GM19328 (cell line): ENCODE measurements at regions not wholly inside any gene's neighbourhood (a gene's known extent, or its start where the extent isn't known, plus 50 kb on each side); places are given as distances from the start of the nearest gene placed in this dataset.

Experiments
- ATAC-seq: cut with Tn5 transposase; IDR thresholded peaks from one replicate; pipeline ENCODE4 v1.9.1; 2021; ENCODE audit warnings: mild to moderate bottlenecking, moderate library complexity; ENCODE audit not compliant: unreplicated experiment

DNA sequence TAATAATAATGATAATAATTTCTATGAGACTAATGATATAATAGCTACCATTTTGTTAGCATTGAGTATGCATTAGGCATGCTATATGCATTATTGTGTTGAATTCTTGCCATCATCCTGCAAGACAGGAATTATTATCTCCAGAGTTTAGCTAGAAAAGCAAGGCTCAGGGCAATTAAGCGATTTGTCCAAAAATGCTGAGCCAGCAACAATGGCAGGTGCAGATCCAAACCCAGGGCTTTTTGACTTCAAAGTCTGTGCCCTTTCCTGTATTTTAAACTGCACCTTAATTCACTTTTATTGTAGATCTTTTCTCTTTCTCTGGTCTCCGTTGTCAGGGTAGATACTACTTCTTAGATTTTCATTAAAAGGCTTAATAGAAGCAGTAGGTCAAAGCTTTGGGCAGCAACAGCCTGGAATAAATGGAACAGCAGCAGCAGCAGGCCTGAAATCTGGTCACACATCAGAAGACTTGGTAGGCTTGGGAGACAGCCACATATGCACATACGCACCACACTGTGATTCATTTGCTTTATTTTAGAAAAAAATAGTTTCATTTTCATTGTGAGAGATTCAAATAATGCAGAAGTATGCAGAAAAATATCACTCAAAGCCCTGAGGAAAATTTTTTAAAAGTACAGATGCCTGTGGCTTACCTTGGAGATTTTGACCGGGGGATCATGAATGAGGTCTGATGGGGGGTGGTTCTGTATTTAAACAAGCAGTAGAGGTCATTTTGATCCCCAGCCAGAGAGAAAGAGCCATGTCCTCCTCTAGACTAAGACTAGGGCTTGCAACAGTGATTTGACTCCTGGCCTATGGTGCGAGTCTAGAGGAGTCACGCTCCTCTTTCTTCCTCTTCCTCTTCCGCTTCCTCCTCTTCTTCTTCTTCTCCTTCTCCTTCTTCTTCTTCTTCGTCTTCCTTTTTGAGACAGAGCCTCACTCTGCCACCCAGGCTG lies 455.7 kb downstream of the TSN start:
- no peak for ATAC-seq

DNA sequence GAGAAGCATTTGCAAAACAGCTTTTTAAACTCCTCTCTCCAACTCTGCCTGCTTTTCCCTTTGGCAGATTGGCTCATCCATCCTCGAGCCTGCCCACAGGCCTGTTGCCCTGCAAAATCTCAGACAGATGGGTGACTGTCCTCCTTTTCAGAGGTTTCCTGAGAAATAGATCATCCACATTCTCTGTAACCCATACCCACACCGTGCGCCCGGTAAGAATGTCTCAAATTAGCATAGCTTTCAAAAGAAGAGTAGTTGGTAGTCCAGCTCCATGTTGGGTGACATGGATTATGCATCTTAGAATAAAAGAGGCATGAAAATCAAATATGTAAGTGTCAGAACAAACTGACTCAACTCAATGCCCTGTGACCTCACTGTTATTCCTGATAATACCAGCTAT lies 457.9 kb downstream of the TSN start:
- ATAC-seq = no peak

GRCh38 chr2:122216071-122216470 lies 460.6 kb downstream of the TSN start:
- no peak for ATAC-seq

DNA sequence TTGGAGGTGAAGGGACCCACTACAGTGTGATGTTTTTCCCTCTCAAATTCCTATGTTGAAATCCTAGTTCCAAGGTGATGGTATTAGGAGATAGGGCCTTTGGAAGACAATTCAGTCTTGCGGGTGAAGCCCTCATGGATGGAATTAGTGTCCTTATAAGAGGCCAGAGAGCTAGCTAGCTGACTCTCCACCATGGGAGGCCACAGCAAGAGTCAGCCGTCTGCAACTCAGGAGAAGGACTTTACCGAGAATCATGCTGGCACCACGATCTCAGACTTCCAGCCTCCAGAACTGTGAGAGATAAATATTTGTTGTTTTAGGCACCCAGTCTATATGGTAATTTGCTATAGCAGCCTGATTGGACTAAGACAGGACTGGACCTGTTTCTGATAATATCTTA lies 461.4 kb downstream of the TSN start:
- no peak for ATAC-seq

DNA sequence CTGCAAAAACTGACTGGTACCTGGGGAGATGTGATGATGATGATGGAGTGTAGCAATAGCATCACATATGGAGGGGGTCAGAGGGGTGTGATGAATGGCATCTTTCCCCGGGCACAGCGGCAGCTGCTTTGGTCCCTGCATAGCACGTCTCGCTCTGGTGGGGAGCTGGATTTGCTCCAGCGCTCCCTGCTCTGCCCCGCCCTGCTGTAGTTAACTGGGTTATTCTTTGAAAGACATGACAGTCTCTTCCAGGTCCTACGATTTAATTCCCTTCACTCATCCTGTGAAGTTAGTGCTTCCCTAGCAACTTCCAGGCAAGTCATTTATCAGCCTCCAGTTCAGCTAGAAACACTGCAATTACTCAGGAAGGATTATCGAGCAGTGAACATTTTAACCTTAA lies 463.1 kb downstream of the TSN start:
- no peak for ATAC-seq

DNA sequence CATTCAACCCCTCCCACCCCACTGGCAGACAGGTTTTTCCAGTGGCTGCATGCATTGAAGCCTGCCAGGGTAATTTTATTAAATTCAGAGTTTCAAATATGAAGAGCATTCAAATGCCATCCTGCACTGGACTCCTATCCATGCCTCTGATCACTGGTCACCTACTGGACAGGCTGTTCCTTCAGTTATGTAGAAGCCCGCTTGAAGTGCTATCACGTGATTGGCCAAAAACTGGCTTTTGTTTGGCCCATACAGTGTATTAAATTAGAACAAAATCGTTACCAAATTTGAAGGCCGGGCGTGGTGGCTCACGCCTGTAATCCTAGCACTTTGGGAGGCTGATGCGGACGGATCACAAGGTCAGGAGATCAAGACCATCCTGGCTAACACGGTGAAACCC lies 464.1 kb downstream of the TSN start:
- no peak for ATAC-seq

DNA sequence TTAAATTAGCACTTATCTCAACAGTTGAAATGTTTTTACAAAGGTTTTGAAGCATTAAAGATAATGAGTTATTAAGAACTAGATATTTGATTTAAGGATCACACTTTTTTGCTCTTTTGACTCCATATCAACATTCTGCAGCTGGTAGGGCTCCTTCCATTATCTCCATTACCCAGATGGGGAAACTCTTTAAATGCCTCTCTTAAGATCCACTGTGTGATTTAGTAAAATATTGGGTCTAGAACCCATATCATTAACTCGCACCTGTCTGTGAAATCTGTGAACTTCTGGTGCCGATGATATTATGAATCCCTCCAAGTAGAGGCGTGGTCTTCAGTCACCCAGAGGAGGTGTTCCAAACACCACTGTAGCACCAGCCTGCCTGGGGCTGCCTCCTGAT lies 466.2 kb downstream of the TSN start:
- no peak for ATAC-seq

DNA sequence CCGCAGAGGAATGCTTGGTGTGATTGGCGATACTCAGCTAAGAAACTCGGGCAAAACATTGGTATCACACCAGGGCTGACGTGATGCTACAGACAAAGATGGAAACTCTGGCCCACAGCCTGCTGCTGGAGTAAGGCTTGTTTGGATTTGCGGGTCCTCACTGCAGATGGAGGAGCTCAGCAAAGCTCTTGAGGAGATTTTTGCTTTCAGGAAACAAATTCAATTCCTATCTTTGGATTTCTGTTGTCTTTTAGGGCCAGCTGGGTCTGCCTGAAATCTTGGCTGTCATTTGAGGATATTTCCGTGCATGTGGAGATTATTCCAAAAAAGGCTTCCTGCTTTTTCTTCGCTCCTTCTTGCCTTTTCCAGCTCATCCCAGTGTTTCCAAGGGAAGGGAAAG lies 475.8 kb downstream of the TSN start:
- no peak for ATAC-seq

GRCh38 chr2:122233372-122233771 lies 477.9 kb downstream of the TSN start:
- no peak for ATAC-seq

DNA sequence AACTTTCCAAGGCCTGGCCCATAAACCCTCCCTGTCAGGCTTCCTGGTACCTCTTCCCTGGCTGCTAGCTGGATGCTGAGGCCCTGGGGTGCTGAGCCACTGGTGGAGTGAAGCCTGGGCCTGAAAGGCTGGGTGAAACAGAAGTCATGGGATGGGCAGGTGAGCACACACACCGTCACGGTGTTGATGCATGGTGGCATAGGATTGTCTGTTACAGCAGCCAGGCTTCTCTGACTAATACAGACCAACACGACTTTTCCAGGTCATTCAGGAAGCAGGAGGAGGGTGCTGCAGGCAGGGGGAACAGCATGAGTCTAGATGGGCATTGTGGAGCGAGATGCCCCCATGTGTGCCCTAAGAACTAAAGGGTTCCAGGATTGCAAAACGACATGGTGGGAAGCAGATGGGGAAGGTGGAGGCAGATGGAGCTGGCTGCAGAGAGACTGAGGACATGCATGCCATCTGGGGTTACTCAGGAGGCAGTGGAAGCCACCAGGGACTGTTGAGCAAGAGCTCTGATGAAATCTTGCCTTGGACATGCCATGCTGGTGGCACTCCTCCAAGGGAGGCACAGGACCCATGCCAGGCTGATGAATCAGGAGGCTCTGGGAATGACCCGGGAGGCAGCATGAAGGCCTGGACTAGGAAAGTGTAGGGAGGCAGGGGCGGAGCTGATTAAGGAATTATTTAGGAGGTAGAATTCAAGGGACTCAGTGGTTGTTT lies 480.9 kb downstream of the TSN start:
- no peak for ATAC-seq

DNA sequence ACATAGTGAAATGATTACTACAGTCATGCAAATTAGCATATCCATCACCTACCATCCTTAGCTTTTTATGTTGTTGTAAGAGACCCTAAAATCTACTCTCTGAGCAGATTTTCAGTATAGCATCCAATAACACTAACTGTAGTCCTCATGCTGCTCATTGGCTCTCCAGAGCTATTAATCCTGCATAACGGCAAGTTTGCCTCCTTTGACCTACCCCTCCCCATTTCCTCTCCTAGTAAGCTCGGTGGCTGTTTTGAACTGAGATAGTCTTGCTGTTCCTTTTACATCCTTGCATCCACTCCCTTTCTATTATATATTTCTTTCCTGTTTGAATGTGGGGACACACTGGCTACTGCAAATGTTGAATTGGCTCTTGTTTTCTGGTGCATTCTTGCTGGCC lies 481.5 kb downstream of the TSN start:
- ATAC-seq = no peak

GRCh38 chr2:122237450-122237849 lies 482.0 kb downstream of the TSN start:
- ATAC-seq = no peak

- no peak for ATAC-seq
Observed at GRCh38 chr2:122238006-122238559, 482.6 kb downstream of the TSN start.

DNA sequence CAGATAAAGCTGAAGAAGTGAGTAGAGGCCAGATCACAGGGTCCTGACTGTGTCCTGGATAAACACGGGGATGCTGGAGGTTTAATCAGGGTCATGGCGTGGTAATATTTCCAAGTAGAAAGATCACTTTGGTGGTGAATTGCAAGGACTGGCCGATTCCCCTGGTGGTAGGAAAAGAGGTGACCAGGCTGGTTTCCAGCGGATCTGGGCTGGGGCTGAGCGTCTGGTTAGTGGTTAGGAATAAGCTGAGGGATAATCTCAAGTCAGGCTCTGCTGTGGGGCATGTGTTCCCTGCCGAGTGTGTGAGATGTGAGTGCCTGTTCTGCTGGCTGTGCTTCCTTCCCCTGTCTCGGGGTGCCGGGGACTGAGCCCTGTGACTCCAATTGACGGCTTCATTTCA lies 484.0 kb downstream of the TSN start:
- no peak for ATAC-seq

DNA sequence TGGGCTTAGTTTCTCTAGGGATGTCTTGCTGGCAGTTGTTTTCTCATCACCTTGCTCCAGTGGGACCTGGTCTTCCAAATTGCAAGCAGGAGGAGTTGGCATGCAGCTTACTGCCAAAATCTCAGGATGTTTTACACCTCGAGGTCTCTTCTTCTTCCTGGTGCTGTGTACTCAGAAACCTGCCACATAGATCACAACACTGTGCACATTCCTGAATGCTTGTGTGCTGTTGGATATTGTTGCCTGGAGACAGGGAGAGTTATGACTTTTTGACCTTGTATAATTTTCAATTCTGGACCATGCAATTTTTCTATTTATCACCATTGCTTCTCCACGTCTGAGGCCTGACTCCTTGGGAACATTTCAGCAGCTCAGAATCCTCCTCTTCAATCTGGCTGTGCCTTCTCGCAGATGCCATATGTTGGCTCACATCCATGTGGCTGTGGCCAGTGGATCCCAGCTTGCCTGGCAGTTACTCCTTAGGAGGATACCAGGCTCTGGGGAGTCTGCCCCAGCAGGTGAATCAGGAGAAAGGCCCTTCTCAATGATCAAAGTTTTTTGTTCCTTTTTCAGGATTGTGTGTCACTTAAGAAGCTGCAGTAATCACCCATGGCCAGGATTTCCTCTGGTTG lies 489.3 kb downstream of the TSN start:
- no peak for ATAC-seq

DNA sequence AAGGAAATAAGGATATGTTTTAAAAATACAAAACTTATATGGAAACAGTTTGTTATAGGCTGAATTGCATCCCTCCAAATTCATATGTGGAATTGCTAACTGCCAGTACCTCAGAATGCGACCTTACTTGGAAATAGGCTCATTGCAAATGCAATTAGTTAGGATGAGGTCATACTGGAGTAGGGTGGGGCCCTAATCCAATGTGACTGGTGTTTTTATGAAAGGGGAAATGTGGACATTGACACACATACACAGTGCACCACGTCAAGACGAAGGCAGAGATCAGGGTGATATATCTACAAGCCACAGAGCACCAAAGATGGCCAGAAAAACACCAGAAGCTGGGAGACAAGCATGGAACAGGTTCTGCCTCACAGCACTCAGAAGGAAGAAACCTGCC lies 494.2 kb downstream of the TSN start:
- no peak for ATAC-seq

- no peak for ATAC-seq
Observed at GRCh38 chr2:122251158-122251557, 495.7 kb downstream of the TSN start.

- no peak for ATAC-seq
Observed at GRCh38 chr2:122251566-122251965, 496.1 kb downstream of the TSN start.

DNA sequence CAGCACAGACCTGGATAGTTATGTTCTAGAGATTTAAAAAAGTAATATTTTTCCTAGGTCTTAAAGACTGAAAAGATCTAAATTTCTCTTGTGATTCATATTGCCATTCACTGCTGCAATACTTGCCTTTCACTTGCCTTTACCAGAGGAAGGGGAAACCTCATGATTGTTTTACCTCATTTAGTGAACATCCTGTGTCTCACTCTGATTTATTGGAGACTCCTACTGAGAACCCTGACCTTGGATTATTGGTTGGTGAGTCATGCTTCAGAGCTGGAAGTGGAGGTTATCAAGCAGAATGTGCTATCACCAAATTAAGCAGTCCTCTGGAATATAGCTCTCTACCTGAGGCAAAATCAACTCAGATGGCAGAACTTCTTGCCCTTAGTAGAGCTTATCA lies 500.5 kb downstream of the TSN start:
- no peak for ATAC-seq

DNA sequence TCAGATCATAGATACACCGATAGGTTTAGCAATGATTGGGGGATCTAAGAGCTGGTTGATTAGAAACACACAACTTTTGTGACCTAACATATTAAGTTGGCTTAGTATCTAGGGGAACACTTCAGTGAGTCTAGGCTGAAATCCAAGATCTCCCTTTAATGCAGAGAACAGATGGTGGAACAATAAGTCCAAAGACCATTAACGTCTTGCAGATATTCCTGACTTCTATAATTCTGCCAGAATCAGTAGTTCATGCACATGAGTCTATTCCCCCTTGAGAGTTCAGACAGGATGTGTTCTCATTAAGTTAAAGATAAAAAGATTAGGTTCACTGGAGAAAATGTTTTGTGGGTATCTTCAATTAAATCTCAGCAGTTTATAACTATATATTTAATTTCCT lies 506.5 kb downstream of the TSN start:
- ATAC-seq = no peak

- ATAC-seq = no peak
Observed at GRCh38 chr2:122263746-122264145, 508.3 kb downstream of the TSN start.
